Neural cell (in vitro differentiated cells): ENCODE measurements at regions not wholly inside any gene's neighbourhood (a gene's known extent, or its start where the extent isn't known, plus 50 kb on each side); places are given as distances from the start of the nearest gene placed in this dataset.

Source experiments
- H2AFZ ChIP-seq: fragments of 200-600, 300-800 bp; sonication (generic), shearing (Covaris generic); 2 replicates; pipeline ENCODE4 v1.6.0; 2014; ENCODE audit warnings: low read depth, mild to moderate bottlenecking, antibody characterized with exemption, low read length, moderate library complexity
- H3F3A ChIP-seq: fragments of 200-600 bp; shearing (Covaris generic); 2 replicates; pipeline ENCODE4 v1.6.1; 2016; ENCODE audit warnings: mild to moderate bottlenecking, moderate library complexity, mixed read lengths, antibody characterized with exemption, low read length; ENCODE audit not compliant: insufficient read depth, poor library complexity, severe bottlenecking
- H3K27ac ChIP-seq: fragments of 200-600, 300-800 bp; sonication (generic), shearing (Covaris generic); 2 replicates; pipeline ENCODE4 v1.5.1; 2014; ENCODE audit warnings: mild to moderate bottlenecking, low read length, moderate library complexity
- H3K27me3 ChIP-seq: fragments of 300-800, 200-600 bp; sonication (generic), shearing (Covaris generic); 2 replicates; pipeline ENCODE4 v1.6.0; 2014; ENCODE audit warnings: mild to moderate bottlenecking, low read depth, low read length, moderate library complexity; ENCODE audit not compliant: insufficient read depth
- H3K36me3 ChIP-seq: fragments of 300-800, 200-600 bp; sonication (generic), shearing (Covaris generic); 2 replicates; pipeline ENCODE4 v1.5.1; 2014; ENCODE audit warnings: mild to moderate bottlenecking, antibody characterized with exemption, low read length, moderate library complexity; ENCODE audit not compliant: insufficient read depth
- H3K4me2 ChIP-seq: fragments of 300-800, 200-600 bp; sonication (generic), shearing (Covaris generic); 2 replicates; pipeline ENCODE4 v1.6.0; 2014; ENCODE audit warnings: mild to moderate bottlenecking, low read length
- H3K4me3 ChIP-seq: fragments of 300-800, 200-600 bp; sonication (generic), shearing (Covaris generic); 2 replicates; pipeline ENCODE4 v1.5.1; 2014; ENCODE audit warnings: mild to moderate bottlenecking, low read length, moderate library complexity
- H3K79me2 ChIP-seq: fragments of 200-600 bp; shearing (Covaris generic); replicated peaks from 2 replicates; pipeline ENCODE4 v1.6.0; 2014; ENCODE audit warnings: mild to moderate bottlenecking, low read length, moderate library complexity; ENCODE audit not compliant: insufficient read depth
- H3K9ac ChIP-seq: fragments of 300-800, 200-600 bp; sonication (generic), shearing (Covaris generic); 2 replicates; pipeline ENCODE4 v1.6.1; 2016; ENCODE audit warnings: mild to moderate bottlenecking, low read length, mixed read lengths
- H3K9me2 ChIP-seq: fragments of 200-600 bp; shearing (Covaris generic); 2 replicates; pipeline ENCODE4 v1.6.1; 2016; ENCODE audit warnings: mild to moderate bottlenecking, low read length, mixed read lengths; ENCODE audit not compliant: insufficient read depth
- H3K9me3 ChIP-seq: fragments of 200-600, 300-800 bp; sonication (generic), shearing (Covaris generic); 2 replicates; pipeline ENCODE4 v1.6.1; 2016; ENCODE audit warnings: mild to moderate bottlenecking, mixed run types, low read length, moderate library complexity, mixed read lengths
- H4K20me1 ChIP-seq: fragments of 200-600 bp; shearing (Covaris generic); 2 replicates; pipeline ENCODE4 v1.6.1; 2016; ENCODE audit warnings: mild to moderate bottlenecking, mixed run types; ENCODE audit not compliant: insufficient read depth
- CTCF ChIP-seq: fragments of 450-650 bp; IDR thresholded peaks from 2 replicates; pipeline ENCODE4 v1.5.1; 2014; ENCODE audit warnings: antibody characterized with exemption, mild to moderate bottlenecking, moderate library complexity; ENCODE audit not compliant: poor library complexity, severe bottlenecking
- EP300 ChIP-seq: fragments of 450-650 bp; conservative IDR thresholded peaks from 2 replicates; pipeline ENCODE4 v1.6.1; 2014; ENCODE audit warnings: antibody characterized with exemption, mild to moderate bottlenecking, moderate library complexity; ENCODE audit not compliant: poor library complexity, severe bottlenecking
- EZH2 ChIP-seq: fragments of 200-600, 300-800 bp; shearing (Covaris generic), sonication (generic); IDR thresholded peaks from 2 replicates; pipeline ENCODE4 v1.6.1; 2014; ENCODE audit warnings: antibody characterized with exemption, low read length, borderline replicate concordance, mild to moderate bottlenecking; ENCODE audit not compliant: insufficient read depth, poor library complexity, severe bottlenecking
- MXI1 ChIP-seq: fragments of 450-650 bp; conservative IDR thresholded peaks from 2 replicates; pipeline ENCODE4 v1.6.1; 2014; ENCODE audit warnings: antibody characterized with exemption, mild to moderate bottlenecking; ENCODE audit not compliant: poor library complexity, severe bottlenecking
- POLR2AphosphoS5 ChIP-seq: IDR thresholded peaks from 2 replicates; pipeline ENCODE4 v1.6.1; 2012
- RAD21 ChIP-seq: fragments of 450-650 bp; conservative IDR thresholded peaks from 2 replicates; pipeline ENCODE4 v1.6.1; 2014; ENCODE audit warnings: antibody characterized with exemption, mild to moderate bottlenecking, moderate library complexity
- REST ChIP-seq: IDR thresholded peaks from 2 replicates; pipeline ENCODE4 v1.6.1; 2012; ENCODE audit warnings: borderline replicate concordance
- SMC3 ChIP-seq: fragments of 450-650 bp; conservative IDR thresholded peaks from 2 replicates; pipeline ENCODE4 v1.6.1; 2014; ENCODE audit warnings: antibody characterized with exemption, mild to moderate bottlenecking, moderate library complexity; ENCODE audit not compliant: poor library complexity
- TAF1 ChIP-seq: IDR thresholded peaks from 2 replicates; pipeline ENCODE4 v1.6.1; 2012; ENCODE audit warnings: low read depth

GRCh38 chr7:67380326-67380725, 383.7 kb downstream of the TYW1 start:
- no peak overlapping the region for H3K4me3 ChIP-seq
- no peak overlapping the region for H3K27ac ChIP-seq
- TF ChIP-seq EZH2 (no peak), REST (no peak), MXI1 (no peak), TAF1 (no peak), POLR2AphosphoS5 (no peak), CTCF (no peak), EP300 (no peak), RAD21 (no peak), SMC3 (no peak)

GRCh38 chr7:67380858-67381257, 384.2 kb downstream of the TYW1 start:
- Histone ChIP-seq H3K27me3 (no peaks in the 10 kb centered on the region), H3K27ac (no peak overlapping the region), H3F3A (no peaks in the 10 kb centered on the region), H3K9me2 (no peaks in the 10 kb centered on the region), H3K36me3 (no peaks in the 10 kb centered on the region), H3K79me2 (no peaks in the 10 kb centered on the region), H3K9ac (no peak overlapping the region), H3K9me3 (no peaks in the 10 kb centered on the region), H3K4me2 (no peak overlapping the region), H3K4me3 (no peak overlapping the region), H4K20me1 (no peaks in the 10 kb centered on the region), H2AFZ (no peak overlapping the region)
- TF ChIP-seq MXI1 = no peak
- no peak for TF ChIP-seq TAF1
- TF ChIP-seq EZH2 = no peak
- TF ChIP-seq RAD21 = no peak
- TF ChIP-seq EP300 = no peak

More at GRCh38 chr7:67380326-67380725, 383.7 kb downstream of the TYW1 start:
- H3K4me2 ChIP-seq = no peak overlapping the region
- H3K79me2 ChIP-seq = no peaks in the 10 kb centered on the region
- no peaks in the 10 kb centered on the region for H3F3A ChIP-seq
- no peaks in the 10 kb centered on the region for H3K9me2 ChIP-seq
- no peaks in the 10 kb centered on the region for H3K9me3 ChIP-seq
- H3K9ac ChIP-seq = no peak overlapping the region
- no peak overlapping the region for H2AFZ ChIP-seq
- H3K36me3 ChIP-seq = no peaks in the 10 kb centered on the region
- no peaks in the 10 kb centered on the region for H4K20me1 ChIP-seq
- no peaks in the 10 kb centered on the region for H3K27me3 ChIP-seq

- Histone ChIP-seq H2AFZ (no peak overlapping the region), H3K4me2 (no peak overlapping the region), H3K4me3 (no peak overlapping the region), H3K9me2 (no peaks in the 10 kb centered on the region), H4K20me1 (no peaks in the 10 kb centered on the region), H3K27ac (no peak overlapping the region), H3K27me3 (no peaks in the 10 kb centered on the region), H3K79me2 (no peaks in the 10 kb centered on the region), H3K9ac (no peak overlapping the region), H3K36me3 (no peaks in the 10 kb centered on the region), H3K9me3 (no peaks in the 10 kb centered on the region), H3F3A (no peaks in the 10 kb centered on the region)
- TF ChIP-seq EZH2 = no peak
- no peak for TF ChIP-seq EP300
- no peak for TF ChIP-seq REST
- TF ChIP-seq MXI1 = no peak
- TF ChIP-seq SMC3 = no peak
- TF ChIP-seq TAF1 = no peak
- no peak for TF ChIP-seq POLR2AphosphoS5
- TF ChIP-seq RAD21 = no peak
- TF ChIP-seq CTCF = no peak
These were observed 391.2 kb downstream of the TYW1 start for GRCh38 chr7:67387851-67388250.
